ENCODE measurements at regions not wholly inside any gene's neighbourhood (a gene's known extent, or its start where the extent isn't known, plus 50 kb on each side); places are given as distances from the start of the nearest gene placed in this dataset.

- TF ChIP-seq, protein P1, sequence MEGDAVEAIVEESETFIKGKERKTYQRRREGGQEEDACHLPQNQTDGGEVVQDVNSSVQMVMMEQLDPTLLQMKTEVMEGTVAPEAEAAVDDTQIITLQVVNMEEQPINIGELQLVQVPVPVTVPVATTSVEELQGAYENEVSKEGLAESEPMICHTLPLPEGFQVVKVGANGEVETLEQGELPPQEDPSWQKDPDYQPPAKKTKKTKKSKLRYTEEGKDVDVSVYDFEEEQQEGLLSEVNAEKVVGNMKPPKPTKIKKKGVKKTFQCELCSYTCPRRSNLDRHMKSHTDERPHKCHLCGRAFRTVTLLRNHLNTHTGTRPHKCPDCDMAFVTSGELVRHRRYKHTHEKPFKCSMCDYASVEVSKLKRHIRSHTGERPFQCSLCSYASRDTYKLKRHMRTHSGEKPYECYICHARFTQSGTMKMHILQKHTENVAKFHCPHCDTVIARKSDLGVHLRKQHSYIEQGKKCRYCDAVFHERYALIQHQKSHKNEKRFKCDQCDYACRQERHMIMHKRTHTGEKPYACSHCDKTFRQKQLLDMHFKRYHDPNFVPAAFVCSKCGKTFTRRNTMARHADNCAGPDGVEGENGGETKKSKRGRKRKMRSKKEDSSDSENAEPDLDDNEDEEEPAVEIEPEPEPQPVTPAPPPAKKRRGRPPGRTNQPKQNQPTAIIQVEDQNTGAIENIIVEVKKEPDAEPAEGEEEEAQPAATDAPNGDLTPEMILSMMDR (conservative IDR thresholded peaks at IDR 0.05): no peak
- no peak for TF ChIP-seq EZH2 (IDR thresholded peaks at IDR 0.05; ENCODE audit: low read depth)
Observed at GRCh38 chr1:73910466-73910865, 287.5 kb downstream of the LRRIQ3 start.

Data from PC-9 (cell line).